ENCODE measurements at regions not wholly inside any gene's neighbourhood (a gene's known extent, or its start where the extent isn't known, plus 50 kb on each side); places are given as distances from the start of the nearest gene placed in this dataset.

DNA sequence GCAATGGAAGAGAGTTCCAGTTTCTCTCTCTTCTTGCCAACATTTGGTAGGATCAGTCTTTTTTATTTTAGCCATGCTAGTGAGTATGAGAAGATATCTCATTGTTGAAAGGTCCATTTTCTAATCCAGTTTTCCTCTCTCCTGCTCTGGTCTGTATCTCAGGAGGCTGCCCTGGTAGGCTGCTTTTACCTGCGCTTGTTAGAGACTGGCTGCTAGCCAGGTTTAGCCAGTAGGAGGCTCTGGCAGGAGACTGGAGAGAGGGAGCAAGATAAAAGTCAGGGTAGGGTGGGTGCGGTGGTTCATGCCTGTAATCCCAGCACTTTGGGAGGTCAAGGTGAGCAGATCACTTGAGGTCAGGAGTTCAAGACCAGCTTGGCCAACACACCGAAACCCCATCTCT, 68.6 kb upstream of the FOXP4 start:
- TF ChIP-seq, protein P1, sequence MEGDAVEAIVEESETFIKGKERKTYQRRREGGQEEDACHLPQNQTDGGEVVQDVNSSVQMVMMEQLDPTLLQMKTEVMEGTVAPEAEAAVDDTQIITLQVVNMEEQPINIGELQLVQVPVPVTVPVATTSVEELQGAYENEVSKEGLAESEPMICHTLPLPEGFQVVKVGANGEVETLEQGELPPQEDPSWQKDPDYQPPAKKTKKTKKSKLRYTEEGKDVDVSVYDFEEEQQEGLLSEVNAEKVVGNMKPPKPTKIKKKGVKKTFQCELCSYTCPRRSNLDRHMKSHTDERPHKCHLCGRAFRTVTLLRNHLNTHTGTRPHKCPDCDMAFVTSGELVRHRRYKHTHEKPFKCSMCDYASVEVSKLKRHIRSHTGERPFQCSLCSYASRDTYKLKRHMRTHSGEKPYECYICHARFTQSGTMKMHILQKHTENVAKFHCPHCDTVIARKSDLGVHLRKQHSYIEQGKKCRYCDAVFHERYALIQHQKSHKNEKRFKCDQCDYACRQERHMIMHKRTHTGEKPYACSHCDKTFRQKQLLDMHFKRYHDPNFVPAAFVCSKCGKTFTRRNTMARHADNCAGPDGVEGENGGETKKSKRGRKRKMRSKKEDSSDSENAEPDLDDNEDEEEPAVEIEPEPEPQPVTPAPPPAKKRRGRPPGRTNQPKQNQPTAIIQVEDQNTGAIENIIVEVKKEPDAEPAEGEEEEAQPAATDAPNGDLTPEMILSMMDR (IDR thresholded peaks at IDR 0.05): no peak
- TF ChIP-seq POLR2AphosphoS5 (IDR thresholded peaks at IDR 0.05; ENCODE audit: low read depth, low read length): no peak

Data from Panc1 (cell line).